Astrocyte of the cerebellum (primary cell): ENCODE measurements at regions not wholly inside any gene's neighbourhood (a gene's known extent, or its start where the extent isn't known, plus 50 kb on each side); places are given as distances from the start of the nearest gene placed in this dataset.

ENCODE experiments used
- DNase-seq: peaks from one replicate; pipeline ENCODE4 v3.0.0-alpha.2; 2011; ENCODE audit warnings: low read depth
- H3K4me3 ChIP-seq: 2 replicates; pipeline ENCODE4 v1.5.1; 2011; ENCODE audit warnings: mild to moderate bottlenecking, low read depth, low read length, moderate library complexity
- CTCF ChIP-seq: IDR thresholded peaks from 2 replicates; pipeline ENCODE4 v1.5.1; 2012; ENCODE audit warnings: low read length, low read depth, moderate library complexity, mild to moderate bottlenecking; ENCODE audit errors: missing control alignments
- in situ Hi-C: cut with HindIII; loops from 2 replicates; pipeline ENCODE4 v1.10.0; 2017; ENCODE audit warnings: low sequenced_read_pairs

GRCh38 chr3:87855211-87855610 is 203.6 kb downstream of the CGGBP1 start:
- no peak for TF ChIP-seq CTCF
- in situ Hi-C loops: no loop called here
- H3K4me3 ChIP-seq: no peak overlapping the region
- DNase-seq: no peak

- TF ChIP-seq CTCF: no peak
- H3K4me3 ChIP-seq: no peak overlapping the region
- in situ Hi-C loops: no loop called here
- no peak for DNase-seq
Measured at GRCh38 chr3:87848003-87848402, 210.8 kb downstream of the CGGBP1 start.

DNA sequence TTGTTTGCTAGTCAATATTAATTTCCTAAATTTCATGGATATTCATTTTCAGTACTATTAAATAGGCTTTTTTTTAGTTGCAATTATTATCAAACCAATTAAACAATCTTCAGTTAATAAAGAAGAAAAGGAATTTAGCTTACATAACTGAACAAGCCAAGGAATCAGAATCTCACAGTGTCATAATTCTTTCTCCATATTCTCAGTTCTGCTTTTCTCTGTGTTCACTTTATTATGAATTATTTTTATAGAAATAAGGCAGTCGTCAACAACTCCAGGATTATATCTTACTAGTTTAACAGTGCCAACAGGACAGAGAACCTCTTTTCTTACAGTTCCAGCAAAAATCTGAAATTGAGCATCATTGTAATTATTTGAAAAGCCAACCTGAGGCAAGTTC is 221.7 kb downstream of the CGGBP1 start:
- TF ChIP-seq CTCF: no peak
- DNase-seq: no peak
- in situ Hi-C loops: no loop called here
- no peak overlapping the region for H3K4me3 ChIP-seq

DNA sequence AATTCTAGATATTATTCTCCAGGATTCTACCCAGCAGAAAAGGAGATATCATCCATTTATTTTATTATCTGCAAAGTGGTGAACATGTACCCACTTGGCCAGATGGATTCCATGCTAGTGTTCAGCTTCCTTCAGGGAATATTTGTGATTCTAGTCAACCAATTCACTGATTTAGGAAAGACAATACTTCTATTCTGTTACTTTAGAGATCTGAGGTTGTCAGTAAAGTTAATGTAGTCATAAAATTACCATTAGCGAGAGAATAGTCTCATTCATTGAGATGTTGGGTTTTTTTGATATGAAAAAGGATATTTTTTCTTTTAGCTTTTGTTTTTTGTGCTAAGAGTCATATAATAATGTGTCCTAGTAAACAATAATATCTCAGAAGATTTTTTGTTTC is 222.8 kb downstream of the CGGBP1 start:
- DNase-seq: no peak
- in situ Hi-C loops: no loop called here
- TF ChIP-seq CTCF: no peak

GRCh38 chr3:87835236-87835635 is 223.6 kb downstream of the CGGBP1 start:
- in situ Hi-C loops: no loop called here
- no peak overlapping the region for H3K4me3 ChIP-seq
- no peak for DNase-seq
- no peak for TF ChIP-seq CTCF

More for the DNA sequence above, 222.8 kb downstream of the CGGBP1 start:
- no peak overlapping the region for H3K4me3 ChIP-seq

- no peak for TF ChIP-seq CTCF
- in situ Hi-C loops: no loop called here
- DNase-seq: no peak
- H3K4me3 ChIP-seq: no peak overlapping the region
Measured at GRCh38 chr3:87834327-87834726, 224.5 kb downstream of the CGGBP1 start.

GRCh38 chr3:87833039-87833377 is 225.8 kb downstream of the CGGBP1 start:
- H3K4me3 ChIP-seq: no peak overlapping the region
- in situ Hi-C loops: no loop called here
- no peak for TF ChIP-seq CTCF
- no peak for DNase-seq
